Fibroblast of skin of right quadriceps (primary cell): ENCODE measurements at regions not wholly inside any gene's neighbourhood (a gene's known extent, or its start where the extent isn't known, plus 50 kb on each side); places are given as distances from the start of the nearest gene placed in this dataset.
"Not testable (repeated sequence)": the region's sequence is repeated elsewhere in the genome, so short reads cannot be mapped to it uniquely, and the experiment has no call there.

Experiments
- DNase-seq: peaks from one replicate; pipeline ENCODE4 v3.0.0-alpha.2; 2013

GRCh38 chr6:11486959-11487358, 50.6 kb upstream of the TMEM170B start:
- no peak for DNase-seq

DNA sequence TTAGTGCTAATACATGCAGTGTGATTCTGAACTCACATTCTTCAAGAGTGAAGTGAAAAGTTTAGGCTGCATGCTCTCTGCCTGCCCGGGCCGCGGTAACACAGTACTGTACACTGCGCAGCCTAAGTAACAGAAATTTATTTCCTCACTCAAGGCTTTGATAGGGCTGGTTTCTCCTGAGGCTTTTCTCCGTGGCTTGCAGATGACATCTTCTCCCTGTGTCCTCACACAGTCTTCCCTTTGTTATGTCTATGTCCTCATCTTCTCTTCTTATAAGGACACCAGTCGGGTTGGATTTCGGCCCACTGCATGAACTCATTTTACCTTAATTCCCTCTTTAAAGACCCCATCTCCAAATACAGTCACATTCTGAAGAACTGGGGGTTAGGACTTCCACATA, 51.1 kb upstream of the TMEM170B start:
- no peak for DNase-seq

DNA sequence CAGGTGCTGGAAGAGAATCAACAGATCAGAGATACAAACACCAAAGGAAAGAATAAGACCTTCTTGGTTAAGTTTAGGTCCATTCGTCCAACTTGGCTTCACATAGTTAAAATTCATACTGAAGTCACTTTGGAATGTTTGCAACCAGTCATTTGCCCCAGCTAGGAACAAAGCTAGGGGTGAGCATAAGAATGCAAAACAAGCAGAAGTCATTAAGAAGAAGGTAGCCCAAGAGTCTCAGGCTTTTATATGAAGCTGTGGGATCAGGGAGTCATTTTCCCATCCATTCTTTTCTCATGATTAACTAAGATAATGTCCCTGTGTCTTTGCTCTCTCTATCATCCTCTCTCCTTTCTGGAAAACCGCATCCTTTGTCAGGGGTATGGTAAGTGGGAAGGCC, 51.5 kb upstream of the TMEM170B start:
- DNase-seq = no peak

- no peak for DNase-seq
Measured at GRCh38 chr6:11485271-11485670, 52.3 kb upstream of the TMEM170B start.

DNA sequence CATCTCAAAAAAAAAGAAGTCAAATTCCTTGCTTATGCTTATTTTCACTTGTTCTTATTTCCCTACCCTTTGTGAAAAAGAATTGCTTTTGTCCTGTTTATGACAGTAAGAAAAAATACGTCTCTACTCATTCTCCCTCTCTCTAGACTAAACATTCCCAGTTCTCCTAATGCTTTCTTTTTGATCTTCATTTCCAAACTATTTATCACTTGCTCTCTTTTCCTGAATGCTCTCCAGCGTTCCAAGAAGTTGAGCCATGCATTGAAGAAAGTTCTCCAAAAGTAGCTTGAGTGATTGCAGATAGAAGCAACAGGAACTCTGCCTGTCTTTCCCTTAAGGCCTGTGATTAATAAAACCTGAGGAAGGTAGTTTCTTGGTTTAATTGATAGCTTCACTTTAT, 53.1 kb upstream of the TMEM170B start:
- no peak for DNase-seq

DNA sequence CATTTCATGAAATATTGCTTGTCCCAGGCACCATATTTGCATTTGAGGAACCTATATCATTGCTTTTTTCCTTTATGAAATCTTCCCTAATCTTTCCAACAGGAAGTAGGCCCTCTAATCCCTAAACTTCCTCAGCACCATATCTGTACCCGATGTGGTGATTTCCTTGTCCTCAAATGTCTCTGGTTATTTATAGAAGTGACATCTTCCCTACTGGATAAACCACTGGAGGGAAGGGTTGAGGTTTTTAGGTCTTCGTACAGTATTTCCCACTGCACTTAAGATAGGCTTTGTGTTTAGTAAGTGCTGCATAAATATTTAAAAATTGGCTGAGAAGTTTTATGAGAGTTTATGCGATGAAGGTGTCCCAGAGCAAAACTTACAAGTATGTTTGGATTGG, 54.9 kb upstream of the TMEM170B start:
- DNase-seq = no peak

DNA sequence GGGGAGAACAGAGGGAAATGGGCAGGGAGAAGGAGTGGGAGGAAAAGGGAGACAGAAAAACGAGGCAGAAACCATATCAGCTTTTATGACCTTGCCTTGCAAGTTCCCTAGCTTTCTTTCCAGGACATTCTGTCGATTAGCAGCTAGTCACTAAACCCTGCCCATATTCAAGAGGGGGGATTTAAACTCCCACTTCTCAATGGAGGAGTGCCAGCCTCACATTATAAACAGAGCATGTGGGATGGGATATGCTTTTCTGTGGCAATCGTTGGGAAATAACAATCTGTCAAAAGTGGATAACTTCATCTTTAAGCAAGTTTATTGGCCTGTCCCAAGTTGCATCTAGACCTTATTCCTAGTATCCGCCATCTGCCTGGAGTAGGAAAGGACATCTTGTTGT, 57.0 kb upstream of the TMEM170B start:
- DNase-seq = no peak

GRCh38 chr6:11479296-11479695, 58.3 kb upstream of the TMEM170B start:
- no peak for DNase-seq

DNA sequence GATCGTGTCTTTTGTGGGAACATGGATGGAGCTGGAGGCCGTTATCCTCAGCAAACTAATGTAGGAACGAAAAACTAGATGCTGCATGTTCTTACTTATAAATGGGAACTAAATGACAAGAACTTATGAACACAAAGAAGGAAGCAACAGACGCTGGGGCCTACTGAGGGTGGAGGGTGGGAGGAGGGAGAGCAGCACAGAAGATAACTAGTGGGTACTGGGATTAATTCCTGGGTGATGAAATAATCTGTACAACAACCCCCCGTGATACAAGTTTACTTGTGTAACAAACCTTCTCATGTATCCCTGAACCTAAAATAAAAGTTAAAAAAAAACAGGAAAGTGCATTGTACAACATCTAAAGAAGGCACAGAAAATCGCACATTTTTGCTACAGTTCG, 59.0 kb upstream of the TMEM170B start:
- DNase-seq = no peak

DNA sequence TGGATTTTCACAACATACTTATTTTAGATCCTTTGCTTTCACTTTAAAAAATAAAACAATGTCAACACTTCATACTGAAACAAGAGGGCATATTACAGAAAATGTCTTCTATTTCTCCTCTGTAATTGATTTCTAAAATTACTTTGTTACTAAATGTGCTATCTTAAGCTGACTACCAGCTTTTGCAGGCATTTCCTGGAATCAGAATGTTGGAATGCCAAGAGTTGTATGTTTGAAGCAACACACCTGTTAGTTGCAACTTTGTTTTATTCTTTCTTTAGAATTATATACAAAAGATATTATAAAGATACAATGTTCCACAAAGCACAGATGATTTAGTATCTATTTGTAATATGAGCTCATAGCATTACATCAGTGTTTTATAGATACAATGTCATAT, 62.5 kb upstream of the TMEM170B start:
- DNase-seq = no peak

DNA sequence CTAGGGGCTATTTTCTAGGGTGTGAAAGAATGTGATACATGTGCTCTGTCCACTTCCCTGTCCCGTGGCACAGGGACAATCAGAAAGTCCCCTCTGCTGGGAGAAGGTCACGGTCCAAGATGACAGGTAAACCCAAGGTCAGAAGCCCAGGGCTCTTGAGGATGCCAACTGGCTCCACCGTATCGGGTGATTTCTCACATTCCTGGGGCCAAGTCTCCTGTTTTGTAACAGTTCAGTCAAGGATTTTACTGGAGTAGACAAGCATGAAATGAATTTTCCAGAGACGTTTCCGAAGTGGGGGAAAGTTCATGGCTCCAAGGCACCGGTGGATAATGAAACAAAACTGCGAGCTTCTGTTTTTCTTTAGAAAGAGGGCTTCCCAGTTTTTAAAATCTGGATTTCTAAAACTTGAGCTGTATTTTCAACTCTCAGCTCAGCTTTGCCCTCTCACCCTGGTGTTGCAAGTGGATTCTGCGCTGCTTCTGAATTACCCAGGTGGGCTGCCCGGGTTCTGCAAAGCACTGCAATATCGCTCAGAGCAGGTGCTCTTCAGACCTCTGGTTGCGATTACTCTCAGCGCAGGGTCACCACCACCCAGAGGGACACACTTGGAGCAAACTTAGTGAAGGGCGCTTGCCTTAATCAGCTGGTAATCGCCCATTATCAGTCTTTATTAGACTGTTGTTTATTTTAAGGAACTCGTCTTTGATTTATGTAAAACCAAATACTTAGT, 64.4 kb upstream of the TMEM170B start:
- DNase-seq = no peak

- no peak for DNase-seq
Measured at GRCh38 chr6:11471261-11471660, 66.3 kb upstream of the TMEM170B start.

- no peak for DNase-seq
Measured at GRCh38 chr6:11469684-11470083, 67.9 kb upstream of the TMEM170B start.

- DNase-seq = not testable (repeated sequence)
Measured at GRCh38 chr6:11468271-11468670, 69.3 kb upstream of the TMEM170B start.

DNA sequence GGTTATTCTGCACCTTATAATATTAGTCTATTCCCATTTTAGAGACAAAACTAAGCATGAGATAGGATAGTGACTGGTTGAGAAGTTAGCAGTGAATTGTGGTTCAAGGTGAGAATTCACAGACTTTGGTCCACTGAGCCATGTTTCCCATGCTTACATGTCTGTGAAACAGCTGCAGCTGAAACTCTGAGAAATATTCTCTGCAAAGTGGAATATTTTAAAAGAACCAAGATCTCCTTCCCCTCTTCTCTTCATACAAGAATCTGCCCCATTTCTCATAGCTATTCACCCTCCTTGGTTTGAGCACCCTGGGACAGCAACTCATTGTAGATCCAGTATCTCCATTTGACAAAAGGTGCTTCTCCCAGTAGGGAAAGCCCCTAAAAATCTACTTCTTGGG, 70.2 kb upstream of the TMEM170B start:
- DNase-seq = no peak

DNA sequence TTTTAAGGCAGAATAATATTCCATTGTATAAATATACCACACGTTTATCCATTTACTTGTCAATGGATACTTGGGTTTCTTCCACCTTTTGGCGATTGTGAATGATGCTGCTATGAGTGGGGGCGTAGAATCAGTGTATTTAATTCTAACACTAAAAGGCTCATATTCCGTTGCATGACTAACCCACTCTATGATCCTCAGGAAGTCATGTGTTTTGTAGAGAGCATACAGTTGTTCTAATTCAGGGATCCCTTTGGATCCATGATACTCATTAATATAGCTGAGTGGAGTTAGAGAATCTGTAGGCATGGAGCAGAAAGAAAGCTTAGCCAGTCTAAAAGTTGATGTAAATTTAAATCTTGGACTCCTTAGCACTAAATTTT, 74.2 kb upstream of the TMEM170B start:
- DNase-seq = no peak

GRCh38 chr6:11462742-11463397, 74.7 kb upstream of the TMEM170B start:
- no peak for DNase-seq

GRCh38 chr6:11460837-11461661, 76.5 kb upstream of the TMEM170B start:
- no peak for DNase-seq

- DNase-seq = peak; percentile 30
Measured at GRCh38 chr6:11460001-11460668, 77.4 kb upstream of the TMEM170B start.

GRCh38 chr6:11459079-11459610, 78.4 kb upstream of the TMEM170B start:
- no peak for DNase-seq

DNA sequence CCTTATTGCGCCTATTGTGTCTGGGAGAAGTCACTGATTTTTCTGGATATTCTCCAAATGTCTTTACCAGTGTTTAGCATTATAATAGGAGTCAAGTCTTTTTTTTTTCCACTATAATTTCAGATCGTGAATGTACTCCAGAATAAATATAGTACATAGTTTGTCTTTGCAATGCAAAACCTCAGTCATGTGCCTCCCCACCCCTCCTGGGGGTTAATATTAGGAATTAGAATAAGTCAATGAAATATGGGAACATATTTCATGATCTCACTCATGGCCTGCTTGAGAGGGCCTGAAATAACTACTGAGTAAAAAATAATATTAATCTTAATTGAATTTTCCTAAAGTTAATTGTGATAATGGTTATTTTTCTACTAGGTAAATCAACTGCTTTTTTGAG, 79.0 kb upstream of the TMEM170B start:
- DNase-seq = no peak

DNA sequence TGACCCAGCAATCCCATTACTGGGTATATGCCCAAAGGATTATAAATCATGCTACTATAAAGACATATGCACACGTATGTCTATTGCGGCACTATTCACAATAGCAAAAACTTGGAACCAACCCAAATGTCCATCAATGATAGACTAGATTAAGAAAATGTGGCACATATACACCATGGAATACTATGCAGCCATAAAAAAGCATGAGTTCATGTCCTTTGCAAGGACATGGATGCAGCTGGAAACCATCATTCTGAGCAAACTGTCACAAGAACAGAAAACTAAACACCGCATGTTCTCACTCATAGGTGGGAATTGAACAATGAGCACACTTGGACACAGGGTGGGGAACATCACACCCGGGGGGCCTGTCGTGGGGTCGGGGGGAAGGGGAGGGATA, 80.1 kb upstream of the TMEM170B start:
- not testable (repeated sequence) for DNase-seq

DNA sequence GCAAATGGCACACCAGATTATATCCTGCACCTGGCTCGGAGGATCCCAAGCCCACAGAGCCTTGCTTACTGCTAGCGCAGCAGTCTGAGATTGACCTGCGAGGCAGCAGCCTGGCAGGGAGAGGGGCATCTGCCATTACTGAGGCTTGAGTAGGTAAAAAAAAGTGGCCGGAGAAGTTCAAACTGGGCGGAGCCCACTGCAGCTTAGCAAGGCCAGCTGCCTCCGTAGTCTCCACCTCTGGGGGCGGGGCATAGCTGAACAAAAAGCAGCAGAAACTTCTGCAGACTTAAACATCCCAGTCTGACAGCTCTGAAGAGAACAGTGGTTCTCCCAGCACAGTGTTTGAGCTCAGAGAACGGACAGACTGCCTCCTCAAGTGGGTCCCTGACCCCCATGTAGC, 85.4 kb upstream of the TMEM170B start:
- DNase-seq = not testable (repeated sequence)
